KOPT-K1 (cell line): ENCODE measurements at regions not wholly inside any gene's neighbourhood (a gene's known extent, or its start where the extent isn't known, plus 50 kb on each side); places are given as distances from the start of the nearest gene placed in this dataset.

ENCODE experiments used
- H3K27ac ChIP-seq: fragments of 200-600 bp; sonication (generic); 2 replicates; pipeline ENCODE4 v1.5.1; 2016; ENCODE audit warnings: antibody characterized with exemption, mild to moderate bottlenecking, low read depth, low read length; ENCODE audit not compliant: poor library complexity, severe bottlenecking
- H3K36me3 ChIP-seq: fragments of 200-600 bp; sonication (generic); 2 replicates; pipeline ENCODE4 v1.5.1; 2017; ENCODE audit warnings: antibody characterized with exemption, mild to moderate bottlenecking, low read length, moderate library complexity; ENCODE audit not compliant: insufficient read depth
- H3K9me3 ChIP-seq: fragments of 200-600 bp; sonication (generic); 2 replicates; pipeline ENCODE4 v1.5.1; 2017; ENCODE audit warnings: antibody characterized with exemption, low read length, mild to moderate bottlenecking; ENCODE audit not compliant: insufficient read depth, poor library complexity, severe bottlenecking

DNA sequence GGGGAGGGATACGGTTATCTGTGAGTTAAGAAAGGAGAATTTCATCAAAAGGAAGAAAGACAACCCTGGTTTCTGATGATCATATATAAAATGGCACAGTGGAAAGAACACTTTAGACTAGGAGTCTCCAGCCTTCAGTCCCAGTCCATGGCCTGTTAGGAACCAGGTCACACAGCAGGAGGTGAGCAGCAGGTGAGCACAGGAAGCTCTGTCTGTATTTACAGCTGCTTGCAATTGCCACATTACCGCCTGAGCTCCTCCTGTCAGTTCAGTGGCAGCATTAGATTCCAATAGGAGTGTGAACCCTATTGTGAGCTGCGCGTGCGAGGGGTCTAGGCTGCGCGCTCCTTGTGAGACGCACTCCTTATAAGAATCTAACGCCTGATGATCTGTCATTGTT, 137.9 kb downstream of the BTG1 start:
- H3K27ac ChIP-seq, result no peak overlapping the region
- no peaks in the 10 kb centered on the region for H3K36me3 ChIP-seq

GRCh38 chr12:92003701-92004100, 141.9 kb downstream of the BTG1 start:
- Histone ChIP-seq H3K27ac (no peak overlapping the region), H3K36me3 (no peaks in the 10 kb centered on the region), H3K9me3 (peaks cover 16% of the 10 kb centered on the region)

More for the DNA sequence above, 137.9 kb downstream of the BTG1 start:
- H3K9me3 ChIP-seq, result no peaks in the 10 kb centered on the region

- H3K36me3 ChIP-seq, result no peaks in the 10 kb centered on the region
- peaks cover 22% of the 10 kb centered on the region for H3K9me3 ChIP-seq
- H3K27ac ChIP-seq, result no peak overlapping the region
Observed at GRCh38 chr12:92002673-92003382, 142.8 kb downstream of the BTG1 start.

- no peak overlapping the region for H3K27ac ChIP-seq
- peaks cover 26% of the 10 kb centered on the region for H3K9me3 ChIP-seq
- no peaks in the 10 kb centered on the region for H3K36me3 ChIP-seq
Observed at GRCh38 chr12:92002195-92002649, 143.4 kb downstream of the BTG1 start.

- Histone ChIP-seq H3K9me3 (peaks cover 29% of the 10 kb centered on the region), H3K27ac (no peak overlapping the region), H3K36me3 (no peaks in the 10 kb centered on the region)
Observed at GRCh38 chr12:92000597-92000996, 145.0 kb downstream of the BTG1 start.

- H3K27ac ChIP-seq, result no peak overlapping the region
Observed at GRCh38 chr12:91999823-92000222, 145.8 kb downstream of the BTG1 start.

DNA sequence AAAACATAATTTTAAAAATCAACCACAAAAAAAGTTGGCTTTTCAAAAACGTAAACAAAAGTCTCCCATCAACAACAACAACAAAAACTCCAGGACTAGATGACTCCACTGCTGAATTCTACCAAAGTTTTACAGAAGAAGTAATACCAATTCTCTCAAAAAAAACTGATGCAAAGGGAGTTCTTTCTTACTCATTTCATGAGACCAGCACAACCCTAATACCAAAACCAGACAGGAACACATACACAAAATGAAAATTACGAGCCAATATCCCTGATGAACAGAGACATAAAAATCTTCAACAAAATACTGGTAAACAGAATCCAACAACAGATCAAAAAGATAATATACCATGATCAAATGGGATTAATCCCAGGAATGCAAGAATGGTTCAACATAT, 147.3 kb downstream of the BTG1 start:
- no peak overlapping the region for H3K27ac ChIP-seq

More at GRCh38 chr12:91999823-92000222, 145.8 kb downstream of the BTG1 start:
- Histone ChIP-seq H3K9me3 (peaks cover 29% of the 10 kb centered on the region), H3K36me3 (no peaks in the 10 kb centered on the region)

GRCh38 chr12:91994208-91994797, 151.3 kb downstream of the BTG1 start:
- H3K9me3 ChIP-seq, result peaks cover 18% of the 10 kb centered on the region
- no peaks in the 10 kb centered on the region for H3K36me3 ChIP-seq
- no peak overlapping the region for H3K27ac ChIP-seq

More for the DNA sequence above, 147.3 kb downstream of the BTG1 start:
- Histone ChIP-seq H3K36me3 (no peaks in the 10 kb centered on the region), H3K9me3 (peaks cover 29% of the 10 kb centered on the region)

DNA sequence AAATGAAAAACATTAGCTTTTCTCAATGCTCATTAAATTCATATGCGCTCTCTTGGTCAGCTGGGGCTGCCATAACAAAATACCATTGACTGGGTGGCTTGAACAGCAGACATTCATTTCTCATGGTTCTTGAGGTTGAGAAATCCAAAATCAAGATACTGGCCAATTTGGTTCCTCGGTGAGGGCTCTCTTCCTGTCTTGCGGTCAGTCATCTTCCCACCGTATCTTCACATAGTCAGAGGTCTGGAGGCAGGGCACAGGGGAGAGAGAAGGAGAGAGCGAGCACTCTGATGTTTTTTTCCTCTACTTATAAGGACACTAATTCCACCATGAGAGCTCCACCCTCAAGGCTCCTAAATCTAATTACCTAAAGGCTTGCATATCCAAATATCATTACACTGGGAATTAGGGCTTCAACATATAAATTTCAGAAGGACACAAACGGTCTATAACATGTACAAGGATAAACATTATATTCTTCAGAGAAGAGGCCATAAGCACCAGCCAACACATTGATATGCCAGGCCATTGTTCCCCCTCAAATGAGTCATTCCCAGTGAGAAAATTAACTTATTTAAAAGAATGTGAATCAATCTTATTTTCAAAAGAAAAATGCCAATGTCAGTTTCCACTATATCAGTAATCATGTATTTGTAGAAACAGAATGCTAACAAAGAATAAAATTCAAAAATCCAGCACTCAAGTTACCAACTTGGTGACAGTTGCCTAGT, 152.2 kb downstream of the BTG1 start:
- Histone ChIP-seq H3K27ac (no peak overlapping the region), H3K36me3 (no peaks in the 10 kb centered on the region), H3K9me3 (peaks cover 10% of the 10 kb centered on the region)

DNA sequence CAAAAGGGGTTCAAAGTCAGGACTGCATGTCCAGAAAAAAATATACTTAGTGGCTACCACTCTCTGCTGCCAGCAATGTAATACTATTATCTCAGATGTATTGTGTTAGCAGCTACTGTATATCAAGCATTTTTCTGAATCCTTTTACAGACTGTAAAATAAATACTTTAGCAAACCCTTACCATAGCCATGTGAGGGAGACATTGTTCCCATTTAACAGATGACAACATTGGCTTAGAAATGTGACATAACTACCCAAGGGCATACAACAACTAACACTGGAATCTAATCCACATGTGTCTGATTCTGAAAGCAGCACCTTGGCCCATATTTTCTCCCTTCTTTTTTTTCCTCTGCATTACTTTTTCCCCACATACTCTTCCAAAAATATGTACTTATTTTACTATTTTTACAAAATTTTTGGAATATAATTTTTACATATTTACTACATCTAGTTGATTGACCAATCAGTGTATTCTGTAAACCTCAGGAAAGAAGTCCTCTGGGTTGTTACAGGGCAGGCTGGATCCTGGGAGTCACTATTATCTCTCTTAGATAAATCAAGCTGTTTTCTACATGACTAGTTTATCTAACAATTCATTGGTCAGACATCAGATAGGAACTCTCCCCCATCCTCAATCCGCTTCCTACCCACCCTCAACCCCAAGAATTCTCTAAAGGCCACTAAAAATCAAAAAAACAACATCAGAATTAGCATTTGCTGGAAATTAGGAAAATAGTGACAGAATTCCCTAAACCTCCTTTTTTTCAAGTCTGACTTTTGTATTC, 154.1 kb downstream of the BTG1 start:
- Histone ChIP-seq H3K9me3 (no peaks in the 10 kb centered on the region), H3K27ac (no peak overlapping the region), H3K36me3 (no peaks in the 10 kb centered on the region)

DNA sequence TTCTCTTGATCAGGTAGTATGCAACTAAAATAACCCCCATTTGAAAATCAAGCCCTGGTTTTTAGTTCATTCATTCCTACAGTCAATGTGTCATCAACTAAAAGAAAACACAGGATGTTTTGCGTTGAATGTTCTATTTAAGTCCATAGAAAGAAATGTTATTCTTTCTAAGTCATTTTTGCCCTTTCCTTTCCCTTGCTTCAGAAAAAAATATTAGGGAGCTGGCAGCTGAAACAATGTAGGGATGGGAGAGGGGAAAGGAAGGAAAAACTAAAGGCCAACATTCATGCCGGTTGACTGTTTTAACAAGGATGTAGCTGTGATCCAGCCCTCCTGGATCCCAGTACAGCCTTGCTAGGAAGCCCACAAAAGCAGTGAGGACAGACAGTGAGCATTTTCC, 155.1 kb downstream of the BTG1 start:
- Histone ChIP-seq H3K27ac (no peak overlapping the region), H3K9me3 (no peaks in the 10 kb centered on the region), H3K36me3 (no peaks in the 10 kb centered on the region)

DNA sequence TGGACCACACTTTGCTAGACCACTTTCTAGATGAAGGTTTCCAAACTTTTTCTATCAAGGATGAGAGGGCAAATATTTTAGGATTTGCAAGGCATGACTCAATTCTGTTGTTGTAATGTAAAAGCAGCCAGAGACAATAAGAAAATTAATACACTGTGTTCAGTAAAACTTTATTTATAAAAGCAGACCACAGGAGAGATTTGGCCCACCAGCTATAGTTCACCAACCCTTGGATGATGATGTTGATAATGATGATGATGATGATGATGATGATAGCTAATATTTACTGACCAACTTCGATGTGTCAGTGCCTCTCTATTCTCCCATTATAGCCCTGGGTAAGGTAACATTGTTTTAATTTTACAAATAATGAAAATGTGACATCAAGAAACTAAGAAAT, 156.5 kb downstream of the BTG1 start:
- no peaks in the 10 kb centered on the region for H3K9me3 ChIP-seq
- H3K36me3 ChIP-seq, result no peaks in the 10 kb centered on the region
- H3K27ac ChIP-seq, result no peak overlapping the region

GRCh38 chr12:91988086-91988923, 157.3 kb downstream of the BTG1 start:
- H3K36me3 ChIP-seq, result no peaks in the 10 kb centered on the region
- H3K9me3 ChIP-seq, result no peaks in the 10 kb centered on the region
- no peak overlapping the region for H3K27ac ChIP-seq

DNA sequence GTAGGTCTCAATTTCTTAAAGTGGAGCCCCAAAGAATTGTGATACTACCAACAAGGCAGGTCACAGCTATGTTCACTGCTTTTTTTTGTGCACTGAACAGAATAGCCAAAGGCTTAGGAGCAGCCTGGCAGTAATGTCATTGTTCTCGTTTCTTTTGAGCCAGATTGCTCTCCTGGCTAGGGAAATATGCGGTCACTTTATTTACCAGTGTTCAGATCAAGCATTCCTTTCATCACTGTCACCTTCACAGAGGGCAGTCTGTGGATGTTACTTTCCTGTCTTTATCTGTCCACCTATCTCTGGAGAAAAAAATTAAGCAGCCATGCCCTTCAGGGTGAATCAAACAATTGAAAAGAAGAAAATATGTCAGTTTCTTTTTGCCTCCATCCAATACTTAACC, 159.6 kb downstream of the BTG1 start:
- H3K36me3 ChIP-seq, result no peaks in the 10 kb centered on the region
- no peak overlapping the region for H3K27ac ChIP-seq
- H3K9me3 ChIP-seq, result no peaks in the 10 kb centered on the region
